ENCODE measurements at regions not wholly inside any gene's neighbourhood (a gene's known extent, or its start where the extent isn't known, plus 50 kb on each side); places are given as distances from the start of the nearest gene placed in this dataset.

DNA sequence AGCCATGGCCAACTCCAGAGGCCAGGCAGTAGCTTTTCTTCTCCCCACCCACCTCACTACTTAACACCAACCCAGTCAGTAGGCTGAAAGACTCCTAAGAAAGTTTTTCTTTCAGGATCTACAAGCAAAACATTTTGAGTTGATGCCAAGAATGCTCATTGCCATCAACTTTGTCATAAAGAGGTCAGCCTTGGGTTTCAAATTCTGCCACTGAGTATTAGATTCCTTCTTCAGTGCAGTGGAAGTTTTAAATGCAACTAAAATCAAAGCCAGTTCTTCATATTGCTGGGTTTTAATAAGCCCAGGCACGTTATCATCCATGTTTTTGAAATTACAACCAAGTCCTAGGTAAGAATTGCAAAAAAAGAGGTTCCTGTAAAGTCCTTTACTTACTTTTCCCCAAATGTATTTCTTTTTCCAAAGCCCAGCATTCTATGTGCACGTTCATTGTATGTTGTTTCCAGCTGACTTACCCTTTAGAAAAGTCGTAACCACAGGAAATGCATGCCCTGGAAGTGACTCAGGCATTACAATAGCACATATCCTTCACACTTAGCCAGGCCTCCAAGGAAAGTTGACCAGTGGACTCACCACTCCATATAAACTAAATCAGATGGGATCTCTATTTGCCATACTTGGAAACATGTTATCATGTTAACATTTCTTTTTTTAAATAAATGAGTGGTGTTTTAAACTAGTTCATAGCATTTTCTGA is 229.9 kb downstream of the SOX3 start:
- CTCF ChIA-PET = no interaction called here
- no peak overlapping the region for H3K27ac ChIP-seq
- H3K4me1 ChIP-seq = no peaks in the 10 kb centered on the region
- 2% methylated on average over 3 of the region's 3 CpGs for WGBS (ENCODE audit: missing lambda C conversion rate)
- POLR2A ChIA-PET = no interaction called here
- ATAC-seq (no peak), DNase-seq (ENCODE audit: low read depth in 1 of 2, low spot score in 1 of 2) (no peak), FAIRE-seq (no peak)
- TF ChIP-seq, protein P1, sequence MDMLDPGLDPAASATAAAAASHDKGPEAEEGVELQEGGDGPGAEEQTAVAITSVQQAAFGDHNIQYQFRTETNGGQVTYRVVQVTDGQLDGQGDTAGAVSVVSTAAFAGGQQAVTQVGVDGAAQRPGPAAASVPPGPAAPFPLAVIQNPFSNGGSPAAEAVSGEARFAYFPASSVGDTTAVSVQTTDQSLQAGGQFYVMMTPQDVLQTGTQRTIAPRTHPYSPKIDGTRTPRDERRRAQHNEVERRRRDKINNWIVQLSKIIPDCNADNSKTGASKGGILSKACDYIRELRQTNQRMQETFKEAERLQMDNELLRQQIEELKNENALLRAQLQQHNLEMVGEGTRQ (IDR thresholded peaks at IDR 0.05) = no peak
- TF ChIP-seq GATA3 (IDR thresholded peaks at IDR 0.05; ENCODE audit: borderline replicate concordance) (no peak), ZFP36 (IDR thresholded peaks at IDR 0.05; ENCODE audit: borderline replicate concordance, partially characterized antibody) (no peak), HEYL (CRISPR knock-in tag; IDR thresholded peaks at IDR 0.05) (no peak), NR3C1 (IDR thresholded peaks at IDR 0.05) (no peak), SMC3 (IDR thresholded peaks at IDR 0.05) (no peak), KDM5A (IDR thresholded peaks at IDR 0.05) (no peak), HDAC2 (IDR thresholded peaks at IDR 0.05) (no peak), POLR2A (IDR thresholded peaks at IDR 0.05; ENCODE audit: low read length) (no peak), ZC3H11A (IDR thresholded peaks at IDR 0.05) (no peak), MYC (IDR thresholded peaks at IDR 0.05; ENCODE audit: borderline replicate concordance, low read length) (no peak), BHLHE40 (IDR thresholded peaks at IDR 0.05; ENCODE audit: low read depth, low read length) (no peak), ZNF302 (CRISPR knock-in tag; IDR thresholded peaks at IDR 0.05) (no peak)
- TF ChIP-seq, protein P2, sequence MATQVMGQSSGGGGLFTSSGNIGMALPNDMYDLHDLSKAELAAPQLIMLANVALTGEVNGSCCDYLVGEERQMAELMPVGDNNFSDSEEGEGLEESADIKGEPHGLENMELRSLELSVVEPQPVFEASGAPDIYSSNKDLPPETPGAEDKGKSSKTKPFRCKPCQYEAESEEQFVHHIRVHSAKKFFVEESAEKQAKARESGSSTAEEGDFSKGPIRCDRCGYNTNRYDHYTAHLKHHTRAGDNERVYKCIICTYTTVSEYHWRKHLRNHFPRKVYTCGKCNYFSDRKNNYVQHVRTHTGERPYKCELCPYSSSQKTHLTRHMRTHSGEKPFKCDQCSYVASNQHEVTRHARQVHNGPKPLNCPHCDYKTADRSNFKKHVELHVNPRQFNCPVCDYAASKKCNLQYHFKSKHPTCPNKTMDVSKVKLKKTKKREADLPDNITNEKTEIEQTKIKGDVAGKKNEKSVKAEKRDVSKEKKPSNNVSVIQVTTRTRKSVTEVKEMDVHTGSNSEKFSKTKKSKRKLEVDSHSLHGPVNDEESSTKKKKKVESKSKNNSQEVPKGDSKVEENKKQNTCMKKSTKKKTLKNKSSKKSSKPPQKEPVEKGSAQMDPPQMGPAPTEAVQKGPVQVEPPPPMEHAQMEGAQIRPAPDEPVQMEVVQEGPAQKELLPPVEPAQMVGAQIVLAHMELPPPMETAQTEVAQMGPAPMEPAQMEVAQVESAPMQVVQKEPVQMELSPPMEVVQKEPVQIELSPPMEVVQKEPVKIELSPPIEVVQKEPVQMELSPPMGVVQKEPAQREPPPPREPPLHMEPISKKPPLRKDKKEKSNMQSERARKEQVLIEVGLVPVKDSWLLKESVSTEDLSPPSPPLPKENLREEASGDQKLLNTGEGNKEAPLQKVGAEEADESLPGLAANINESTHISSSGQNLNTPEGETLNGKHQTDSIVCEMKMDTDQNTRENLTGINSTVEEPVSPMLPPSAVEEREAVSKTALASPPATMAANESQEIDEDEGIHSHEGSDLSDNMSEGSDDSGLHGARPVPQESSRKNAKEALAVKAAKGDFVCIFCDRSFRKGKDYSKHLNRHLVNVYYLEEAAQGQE (IDR thresholded peaks at IDR 0.05) = no peak
- TF ChIP-seq, protein P3, sequence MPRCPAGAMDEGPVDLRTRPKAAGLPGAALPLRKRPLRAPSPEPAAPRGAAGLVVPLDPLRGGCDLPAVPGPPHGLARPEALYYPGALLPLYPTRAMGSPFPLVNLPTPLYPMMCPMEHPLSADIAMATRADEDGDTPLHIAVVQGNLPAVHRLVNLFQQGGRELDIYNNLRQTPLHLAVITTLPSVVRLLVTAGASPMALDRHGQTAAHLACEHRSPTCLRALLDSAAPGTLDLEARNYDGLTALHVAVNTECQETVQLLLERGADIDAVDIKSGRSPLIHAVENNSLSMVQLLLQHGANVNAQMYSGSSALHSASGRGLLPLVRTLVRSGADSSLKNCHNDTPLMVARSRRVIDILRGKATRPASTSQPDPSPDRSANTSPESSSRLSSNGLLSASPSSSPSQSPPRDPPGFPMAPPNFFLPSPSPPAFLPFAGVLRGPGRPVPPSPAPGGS (IDR thresholded peaks at IDR 0.05) = no peak
- TF ChIP-seq, protein P4, sequence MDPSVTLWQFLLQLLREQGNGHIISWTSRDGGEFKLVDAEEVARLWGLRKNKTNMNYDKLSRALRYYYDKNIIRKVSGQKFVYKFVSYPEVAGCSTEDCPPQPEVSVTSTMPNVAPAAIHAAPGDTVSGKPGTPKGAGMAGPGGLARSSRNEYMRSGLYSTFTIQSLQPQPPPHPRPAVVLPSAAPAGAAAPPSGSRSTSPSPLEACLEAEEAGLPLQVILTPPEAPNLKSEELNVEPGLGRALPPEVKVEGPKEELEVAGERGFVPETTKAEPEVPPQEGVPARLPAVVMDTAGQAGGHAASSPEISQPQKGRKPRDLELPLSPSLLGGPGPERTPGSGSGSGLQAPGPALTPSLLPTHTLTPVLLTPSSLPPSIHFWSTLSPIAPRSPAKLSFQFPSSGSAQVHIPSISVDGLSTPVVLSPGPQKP (IDR thresholded peaks at IDR 0.05; ENCODE audit: low read depth, low read length) = no peak
- TF ChIP-seq, protein P5, sequence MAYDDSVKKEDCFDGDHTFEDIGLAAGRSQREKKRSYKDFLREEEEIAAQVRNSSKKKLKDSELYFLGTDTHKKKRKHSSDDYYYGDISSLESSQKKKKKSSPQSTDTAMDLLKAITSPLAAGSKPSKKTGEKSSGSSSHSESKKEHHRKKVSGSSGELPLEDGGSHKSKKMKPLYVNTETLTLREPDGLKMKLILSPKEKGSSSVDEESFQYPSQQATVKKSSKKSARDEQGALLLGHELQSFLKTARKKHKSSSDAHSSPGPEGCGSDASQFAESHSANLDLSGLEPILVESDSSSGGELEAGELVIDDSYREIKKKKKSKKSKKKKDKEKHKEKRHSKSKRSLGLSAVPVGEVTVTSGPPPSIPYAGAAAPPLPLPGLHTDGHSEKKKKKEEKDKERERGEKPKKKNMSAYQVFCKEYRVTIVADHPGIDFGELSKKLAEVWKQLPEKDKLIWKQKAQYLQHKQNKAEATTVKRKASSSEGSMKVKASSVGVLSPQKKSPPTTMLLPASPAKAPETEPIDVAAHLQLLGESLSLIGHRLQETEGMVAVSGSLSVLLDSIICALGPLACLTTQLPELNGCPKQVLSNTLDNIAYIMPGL (CRISPR knock-in tag; IDR thresholded peaks at IDR 0.05; ENCODE audit: borderline replicate concordance) = no peak
- TF ChIP-seq, protein P6, sequence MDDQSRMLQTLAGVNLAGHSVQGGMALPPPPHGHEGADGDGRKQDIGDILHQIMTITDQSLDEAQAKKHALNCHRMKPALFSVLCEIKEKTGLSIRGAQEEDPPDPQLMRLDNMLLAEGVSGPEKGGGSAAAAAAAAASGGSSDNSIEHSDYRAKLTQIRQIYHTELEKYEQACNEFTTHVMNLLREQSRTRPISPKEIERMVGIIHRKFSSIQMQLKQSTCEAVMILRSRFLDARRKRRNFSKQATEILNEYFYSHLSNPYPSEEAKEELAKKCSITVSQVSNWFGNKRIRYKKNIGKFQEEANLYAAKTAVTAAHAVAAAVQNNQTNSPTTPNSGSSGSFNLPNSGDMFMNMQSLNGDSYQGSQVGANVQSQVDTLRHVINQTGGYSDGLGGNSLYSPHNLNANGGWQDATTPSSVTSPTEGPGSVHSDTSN (IDR thresholded peaks at IDR 0.05) = no peak
- no peak overlapping the region for H3K4me3 ChIP-seq
- H3K4me2 ChIP-seq = no peak overlapping the region
- no peaks in the 10 kb centered on the region for H3K9me3 ChIP-seq

Data from A549 (cell line).